ENCODE measurements at regions not wholly inside any gene's neighbourhood (a gene's known extent, or its start where the extent isn't known, plus 50 kb on each side); places are given as distances from the start of the nearest gene placed in this dataset.

GRCh38 chr5:104606258-104606829, 1043.8 kb upstream of the NUDT12 start:
- intact Hi-C loops (cut with DNase I): no loop called here
- Histone ChIP-seq H3K4me1 (no peaks in the 10 kb centered on the region), H3K9me3 (no peaks in the 10 kb centered on the region), H3K27ac (no peak overlapping the region), H3K4me3 (no peak overlapping the region), H3K36me3 (no peaks in the 10 kb centered on the region), H3K27me3 (no peaks in the 10 kb centered on the region)
- no peak for DNase-seq (ENCODE audit: low spot score in 2 of 2)
- TF ChIP-seq CTCF (IDR thresholded peaks at IDR 0.05): no peak

DNA sequence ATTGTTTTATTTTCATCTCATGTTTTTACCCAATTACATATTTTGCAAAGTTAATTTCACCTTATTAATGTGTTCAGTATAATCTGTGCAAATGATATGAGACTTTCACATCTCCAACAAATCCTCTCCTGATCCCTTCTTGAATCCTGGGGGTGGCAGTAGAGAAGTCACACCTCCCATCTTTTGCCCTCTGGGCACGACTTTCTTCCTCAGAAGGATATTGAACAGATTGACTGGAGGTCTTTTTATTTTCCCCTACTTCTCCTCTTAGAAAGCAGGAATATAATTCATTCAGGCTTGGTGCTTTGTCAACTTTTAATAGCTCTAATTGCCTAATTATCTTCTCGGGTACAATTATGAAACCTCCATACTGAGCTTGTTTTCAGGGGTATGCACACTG, 1037.1 kb upstream of the NUDT12 start:
- no peak for TF ChIP-seq CTCF (IDR thresholded peaks at IDR 0.05)
- Histone ChIP-seq H3K36me3 (no peaks in the 10 kb centered on the region), H3K4me3 (no peak overlapping the region), H3K9me3 (no peaks in the 10 kb centered on the region), H3K27me3 (no peaks in the 10 kb centered on the region), H3K27ac (no peak overlapping the region), H3K4me1 (no peaks in the 10 kb centered on the region)
- no peak for DNase-seq (ENCODE audit: low spot score in 2 of 2)
- intact Hi-C loops (cut with DNase I): no loop called here

DNA sequence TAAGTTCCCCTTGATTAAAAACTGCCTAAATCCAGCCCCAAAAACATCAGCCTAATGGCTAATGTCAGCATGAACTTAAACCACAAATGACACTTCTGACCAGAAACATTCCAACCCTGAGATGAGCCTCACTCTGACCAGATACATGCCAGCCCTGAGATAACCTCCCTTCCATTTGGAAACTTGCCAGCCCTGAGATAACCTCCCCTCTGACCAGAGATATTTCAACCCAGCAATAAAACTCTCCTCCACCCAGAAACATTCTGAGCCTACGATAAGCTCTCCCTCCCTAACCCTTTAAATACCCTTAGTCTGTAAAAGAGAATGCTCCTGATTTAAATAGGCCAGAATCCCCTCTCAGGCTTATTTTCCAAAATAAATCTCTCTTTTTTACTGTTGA, 1035.7 kb upstream of the NUDT12 start:
- Histone ChIP-seq H3K4me1 (no peaks in the 10 kb centered on the region), H3K27ac (no peak overlapping the region), H3K9me3 (no peaks in the 10 kb centered on the region)

DNA sequence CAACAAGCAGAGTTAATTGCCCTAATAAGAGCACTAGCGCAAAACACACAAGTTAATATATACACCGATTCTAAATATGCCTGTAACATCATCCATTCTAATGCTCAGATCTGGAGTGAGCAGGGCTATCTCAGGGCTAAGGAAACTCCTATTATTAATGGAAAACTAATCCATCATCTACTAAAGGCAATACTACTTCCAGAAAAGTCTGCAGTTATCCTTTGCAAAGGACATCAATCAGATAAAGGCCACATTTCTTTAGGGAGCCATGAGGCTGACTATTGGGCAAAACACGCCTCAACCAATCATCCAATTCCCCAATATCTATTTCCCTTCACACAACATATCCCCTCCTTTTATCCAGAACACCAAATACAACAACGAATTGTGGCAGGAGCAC, 1032.3 kb upstream of the NUDT12 start:
- H3K27ac ChIP-seq: no peak overlapping the region
- intact Hi-C loops (cut with DNase I): no loop called here
- H3K27me3 ChIP-seq: no peaks in the 10 kb centered on the region
- H3K36me3 ChIP-seq: no peaks in the 10 kb centered on the region
- H3K9me3 ChIP-seq: no peaks in the 10 kb centered on the region
- no peak for TF ChIP-seq CTCF (IDR thresholded peaks at IDR 0.05)
- no peak for DNase-seq (ENCODE audit: low spot score in 2 of 2)
- H3K4me1 ChIP-seq: no peaks in the 10 kb centered on the region
- no peak overlapping the region for H3K4me3 ChIP-seq

More for the DNA sequence above, 1035.7 kb upstream of the NUDT12 start:
- H3K36me3 ChIP-seq: no peaks in the 10 kb centered on the region
- intact Hi-C loops (cut with DNase I): no loop called here
- no peak overlapping the region for H3K4me3 ChIP-seq
- H3K27me3 ChIP-seq: no peaks in the 10 kb centered on the region
- DNase-seq (ENCODE audit: low spot score in 2 of 2): no peak
- no peak for TF ChIP-seq CTCF (IDR thresholded peaks at IDR 0.05)

DNA sequence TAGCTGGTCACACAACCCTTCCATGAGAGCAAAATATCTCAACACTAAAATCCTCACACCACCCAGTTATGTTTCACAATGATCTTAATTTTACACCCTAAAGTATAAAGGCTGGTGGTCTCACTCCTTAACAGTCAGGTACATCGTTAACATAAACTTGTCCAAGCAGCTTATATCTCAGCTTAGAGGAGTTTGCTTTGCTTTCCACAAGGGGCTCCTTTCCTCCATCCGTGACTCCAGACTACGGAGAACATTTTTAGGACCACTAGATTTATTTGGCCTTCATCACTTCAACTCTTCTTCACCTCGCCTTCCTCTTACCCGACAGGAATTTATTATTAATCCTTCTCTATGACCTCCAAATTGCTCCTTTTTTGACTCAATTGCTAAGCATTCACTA, 1014.1 kb upstream of the NUDT12 start:
- no peak for TF ChIP-seq CTCF (IDR thresholded peaks at IDR 0.05)
- intact Hi-C loops (cut with DNase I): no loop called here
- H3K9me3 ChIP-seq: no peaks in the 10 kb centered on the region
- no peak overlapping the region for H3K4me3 ChIP-seq
- DNase-seq (ENCODE audit: low spot score in 2 of 2): no peak
- no peaks in the 10 kb centered on the region for H3K4me1 ChIP-seq
- H3K27ac ChIP-seq: no peak overlapping the region
- H3K36me3 ChIP-seq: no peaks in the 10 kb centered on the region
- H3K27me3 ChIP-seq: no peaks in the 10 kb centered on the region

Data from ascending aorta (tissue), 2 donors.